Activated T-cell treated with anti-CD3 and anti-CD28 coated beads for 4 hours (primary cell): ENCODE measurements at regions not wholly inside any gene's neighbourhood (a gene's known extent, or its start where the extent isn't known, plus 50 kb on each side); places are given as distances from the start of the nearest gene placed in this dataset.
"Not testable (repeated sequence)": the region's sequence is repeated elsewhere in the genome, so short reads cannot be mapped to it uniquely, and the experiment has no call there.

ENCODE experiments used
- DNase-seq: peaks from one replicate; pipeline ENCODE4 v3.0.0-alpha.2; 2020

GRCh38 chr18:14460364-14460763 lies 83.0 kb downstream of the POTEC start:
- DNase-seq, result not testable (repeated sequence)

- DNase-seq, result not testable (repeated sequence)
These were observed 83.6 kb downstream of the POTEC start for GRCh38 chr18:14459826-14460225.

GRCh38 chr18:14458009-14458945 lies 85.1 kb downstream of the POTEC start:
- DNase-seq, result peak; percentile 54

- DNase-seq, result not testable (repeated sequence)
These were observed 92.8 kb downstream of the POTEC start for GRCh38 chr18:14450637-14451009.

GRCh38 chr18:14449995-14450636 lies 93.3 kb downstream of the POTEC start:
- DNase-seq, result not testable (repeated sequence)

- DNase-seq, result not testable (repeated sequence)
These were observed 94.3 kb downstream of the POTEC start for GRCh38 chr18:14449062-14449461.

- not testable (repeated sequence) for DNase-seq
These were observed 95.7 kb downstream of the POTEC start for GRCh38 chr18:14447715-14448114.

- not testable (repeated sequence) for DNase-seq
These were observed 107.9 kb downstream of the POTEC start for GRCh38 chr18:14435460-14435859.

GRCh38 chr18:14432371-14432770 lies 111.0 kb downstream of the POTEC start:
- DNase-seq, result not testable (repeated sequence)

- peak; percentile 30 for DNase-seq
These were observed 112.3 kb downstream of the POTEC start for GRCh38 chr18:14431031-14431521.

GRCh38 chr18:14415806-14416205 lies 127.6 kb downstream of the POTEC start:
- DNase-seq, result peak; percentile 24

- not testable (repeated sequence) for DNase-seq
These were observed 128.0 kb downstream of the POTEC start for GRCh38 chr18:14415399-14415798.

- DNase-seq, result not testable (repeated sequence)
These were observed 147.9 kb downstream of the POTEC start for GRCh38 chr18:14395533-14395932.

- DNase-seq, result not testable (repeated sequence)
These were observed 149.8 kb downstream of the POTEC start for GRCh38 chr18:14393563-14394103.

GRCh38 chr18:14392604-14393003 lies 150.8 kb downstream of the POTEC start:
- not testable (repeated sequence) for DNase-seq

- DNase-seq, result not testable (repeated sequence)
These were observed 158.4 kb downstream of the POTEC start for GRCh38 chr18:14384961-14385360.

- not testable (repeated sequence) for DNase-seq
These were observed 160.7 kb downstream of the POTEC start for GRCh38 chr18:14382666-14383065.

- not testable (repeated sequence) for DNase-seq
These were observed 163.9 kb downstream of the POTEC start for GRCh38 chr18:14379489-14379888.

- DNase-seq, result not testable (repeated sequence)
These were observed 165.0 kb downstream of the POTEC start for GRCh38 chr18:14378376-14378775.

- DNase-seq, result not testable (repeated sequence)
These were observed 182.1 kb downstream of the POTEC start for GRCh38 chr18:14361346-14361745.

GRCh38 chr18:14357553-14358297 lies 185.7 kb downstream of the POTEC start:
- not testable (repeated sequence) for DNase-seq

GRCh38 chr18:14342170-14342569 lies 201.2 kb downstream of the POTEC start:
- not testable (repeated sequence) for DNase-seq

GRCh38 chr18:14336017-14336416 lies 203.8 kb upstream of the ZNF519 start:
- DNase-seq, result not testable (repeated sequence)
